ENCODE measurements at regions not wholly inside any gene's neighbourhood (a gene's known extent, or its start where the extent isn't known, plus 50 kb on each side); places are given as distances from the start of the nearest gene placed in this dataset.

DNA sequence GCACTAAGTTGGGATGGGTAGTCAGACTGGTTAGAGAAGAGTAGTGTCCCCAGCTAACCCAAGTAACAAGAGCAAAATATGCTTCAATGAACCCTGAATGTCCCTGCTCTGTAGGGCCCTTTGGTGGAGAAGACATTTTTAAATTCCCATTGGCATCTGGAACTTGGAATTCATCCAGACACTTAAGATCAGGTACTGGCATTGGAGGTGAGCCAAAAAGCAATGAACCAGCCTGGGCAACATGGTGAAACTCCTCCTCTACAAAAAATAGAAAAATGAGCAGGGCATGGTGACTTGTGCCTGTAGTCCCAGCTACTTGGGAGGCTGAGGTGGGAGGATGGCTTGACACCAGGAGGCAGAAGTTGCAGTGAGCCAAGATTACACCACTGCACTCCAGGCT is 58.9 kb upstream of the ZNF618 start:
- DNase-seq (ENCODE audit: low read depth in 2 of 2) = no peak

DNA sequence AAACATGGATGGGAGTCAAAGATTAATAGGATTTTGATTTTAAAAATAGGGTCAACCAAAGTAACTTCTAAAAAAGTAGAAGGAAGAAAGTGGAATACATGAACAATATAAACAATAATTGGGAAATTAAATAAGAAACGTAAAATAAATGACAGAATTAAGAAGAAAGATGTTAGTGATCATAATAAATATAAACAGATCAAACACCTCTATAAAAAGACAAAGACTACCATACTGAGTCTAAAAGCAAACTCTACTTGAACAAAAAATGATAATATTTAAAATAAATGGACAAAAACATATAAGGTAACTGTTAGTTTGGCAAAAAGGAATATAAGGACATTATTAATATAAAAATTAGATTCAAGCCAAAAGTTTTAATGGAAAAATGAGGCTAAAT is 57.7 kb upstream of the ZNF618 start:
- no peak for DNase-seq (ENCODE audit: low read depth in 2 of 2)

GRCh38 chr9:113822315-113822714 is 53.8 kb upstream of the ZNF618 start:
- DNase-seq (ENCODE audit: low read depth in 2 of 2) = no peak

- no peak for DNase-seq (ENCODE audit: low read depth in 2 of 2)
Measured at GRCh38 chr9:113823421-113823820, 52.7 kb upstream of the ZNF618 start.
